ENCODE measurements at regions not wholly inside any gene's neighbourhood (a gene's known extent, or its start where the extent isn't known, plus 50 kb on each side); places are given as distances from the start of the nearest gene placed in this dataset.

DNA sequence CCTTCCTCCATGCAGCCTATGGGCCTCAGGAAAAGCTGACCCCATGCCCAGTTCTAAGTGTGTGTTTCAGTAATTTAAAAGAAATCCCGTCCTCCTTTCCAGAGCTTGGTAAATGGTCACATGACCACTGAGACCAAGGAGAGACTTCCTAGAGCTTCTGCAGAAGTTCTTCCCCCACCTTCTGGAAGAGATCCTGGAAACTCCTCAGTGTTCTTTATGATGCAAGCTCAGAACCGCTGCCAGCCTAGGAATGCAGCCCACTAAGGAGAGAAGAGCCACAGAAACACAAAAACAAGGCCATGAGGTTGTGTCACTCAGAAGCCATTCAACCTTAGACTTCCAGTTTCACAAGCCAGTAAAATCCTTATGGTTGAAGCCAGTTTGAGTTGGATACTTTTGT is 348.4 kb downstream of the TPBG start:
- DNase-seq (ENCODE audit: low read depth, low spot score) = no peak
- Mint-ChIP-seq H3K9me3 (peaks cover 14% of the 10 kb centered on the region), H3K27ac (ENCODE audit: unreplicated experiment) (no peak overlapping the region), H3K4me1 (no peaks in the 10 kb centered on the region), H3K27me3 (ENCODE audit: low read depth) (no peaks in the 10 kb centered on the region), H3K36me3 (ENCODE audit: low read depth) (peaks cover 7% of the 10 kb centered on the region), H3K4me3 (no peak overlapping the region)
- TF ChIP-seq, protein P1, sequence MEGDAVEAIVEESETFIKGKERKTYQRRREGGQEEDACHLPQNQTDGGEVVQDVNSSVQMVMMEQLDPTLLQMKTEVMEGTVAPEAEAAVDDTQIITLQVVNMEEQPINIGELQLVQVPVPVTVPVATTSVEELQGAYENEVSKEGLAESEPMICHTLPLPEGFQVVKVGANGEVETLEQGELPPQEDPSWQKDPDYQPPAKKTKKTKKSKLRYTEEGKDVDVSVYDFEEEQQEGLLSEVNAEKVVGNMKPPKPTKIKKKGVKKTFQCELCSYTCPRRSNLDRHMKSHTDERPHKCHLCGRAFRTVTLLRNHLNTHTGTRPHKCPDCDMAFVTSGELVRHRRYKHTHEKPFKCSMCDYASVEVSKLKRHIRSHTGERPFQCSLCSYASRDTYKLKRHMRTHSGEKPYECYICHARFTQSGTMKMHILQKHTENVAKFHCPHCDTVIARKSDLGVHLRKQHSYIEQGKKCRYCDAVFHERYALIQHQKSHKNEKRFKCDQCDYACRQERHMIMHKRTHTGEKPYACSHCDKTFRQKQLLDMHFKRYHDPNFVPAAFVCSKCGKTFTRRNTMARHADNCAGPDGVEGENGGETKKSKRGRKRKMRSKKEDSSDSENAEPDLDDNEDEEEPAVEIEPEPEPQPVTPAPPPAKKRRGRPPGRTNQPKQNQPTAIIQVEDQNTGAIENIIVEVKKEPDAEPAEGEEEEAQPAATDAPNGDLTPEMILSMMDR (conservative IDR thresholded peaks at IDR 0.05) = no peak

GRCh38 chr6:82712389-82712788 is 348.8 kb downstream of the TPBG start:
- Mint-ChIP-seq H3K4me1 (no peaks in the 10 kb centered on the region), H3K36me3 (ENCODE audit: low read depth) (peaks cover 7% of the 10 kb centered on the region), H3K27me3 (ENCODE audit: low read depth) (no peaks in the 10 kb centered on the region), H3K27ac (ENCODE audit: unreplicated experiment) (no peak overlapping the region), H3K4me3 (no peak overlapping the region), H3K9me3 (peaks cover 12% of the 10 kb centered on the region)
- TF ChIP-seq, protein P1 (conservative IDR thresholded peaks at IDR 0.05) = no peak
- DNase-seq (ENCODE audit: low read depth, low spot score) = no peak

DNA sequence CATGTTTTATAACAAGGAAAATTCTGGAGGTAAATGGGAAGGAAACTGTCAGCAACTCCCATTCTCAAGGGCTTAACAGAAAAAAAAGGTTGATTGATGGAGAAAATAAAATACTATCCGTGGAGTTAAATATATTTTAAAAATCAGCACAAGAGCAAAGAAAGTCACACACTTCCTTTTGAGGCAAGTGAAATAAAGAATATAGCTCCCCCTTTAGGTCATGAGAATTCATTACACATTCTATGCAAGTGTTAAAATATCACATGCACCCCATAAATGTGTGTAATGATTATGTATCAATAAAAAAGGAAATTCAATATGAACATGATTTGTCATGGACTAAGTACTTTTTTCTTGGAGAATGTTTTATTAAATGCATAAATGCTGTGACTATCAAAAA is 349.2 kb downstream of the TPBG start:
- no peak overlapping the region for H3K27ac Mint-ChIP-seq (ENCODE audit: unreplicated experiment)
- no peaks in the 10 kb centered on the region for H3K27me3 Mint-ChIP-seq (ENCODE audit: low read depth)
- TF ChIP-seq, protein P1 (conservative IDR thresholded peaks at IDR 0.05) = peak; percentile 61
- peaks cover 9% of the 10 kb centered on the region for H3K9me3 Mint-ChIP-seq
- peaks cover 7% of the 10 kb centered on the region for H3K36me3 Mint-ChIP-seq (ENCODE audit: low read depth)
- no peak overlapping the region for H3K4me3 Mint-ChIP-seq
- DNase-seq (ENCODE audit: low read depth, low spot score) = no peak
- H3K4me1 Mint-ChIP-seq = no peaks in the 10 kb centered on the region

GRCh38 chr6:82720992-82721391 is 344.6 kb downstream of the UBE3D start:
- Mint-ChIP-seq H3K4me3 (no peak overlapping the region), H3K9me3 (peaks cover 3% of the 10 kb centered on the region), H3K27ac (ENCODE audit: unreplicated experiment) (no peak overlapping the region), H3K36me3 (ENCODE audit: low read depth) (no peaks in the 10 kb centered on the region), H3K4me1 (peaks cover 9% of the 10 kb centered on the region), H3K27me3 (ENCODE audit: low read depth) (no peaks in the 10 kb centered on the region)
- no peak for DNase-seq (ENCODE audit: low read depth, low spot score)
- TF ChIP-seq, protein P1 (conservative IDR thresholded peaks at IDR 0.05) = no peak

DNA sequence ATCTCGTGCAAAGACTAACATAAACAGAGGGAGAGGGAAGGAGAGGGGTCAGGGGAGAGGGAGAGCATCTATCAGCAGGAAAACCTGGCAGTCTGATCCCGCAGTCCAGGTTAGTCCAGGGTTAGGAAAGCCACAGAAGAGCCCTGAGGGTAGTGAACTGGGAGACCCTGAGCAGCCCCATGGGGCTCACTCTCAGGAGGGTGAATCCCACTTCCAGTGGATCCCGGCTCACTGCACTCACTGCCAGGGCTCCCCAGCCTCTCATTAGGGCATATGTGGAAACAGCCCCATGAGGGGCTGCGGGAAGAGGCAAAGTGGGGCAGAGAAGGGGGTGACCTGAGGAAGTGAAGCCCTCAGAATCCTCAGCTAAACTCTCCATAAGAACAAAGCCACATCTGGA is 329.9 kb downstream of the UBE3D start:
- Mint-ChIP-seq H3K4me3 (no peak overlapping the region), H3K36me3 (ENCODE audit: low read depth) (no peaks in the 10 kb centered on the region), H3K9me3 (no peaks in the 10 kb centered on the region), H3K27ac (ENCODE audit: unreplicated experiment) (peak overlapping the region; percentile 28), H3K27me3 (ENCODE audit: low read depth) (no peaks in the 10 kb centered on the region), H3K4me1 (peaks cover 26% of the 10 kb centered on the region)
- DNase-seq (ENCODE audit: low read depth, low spot score) = no peak
- TF ChIP-seq, protein P1 (conservative IDR thresholded peaks at IDR 0.05) = no peak

GRCh38 chr6:82737965-82738364 is 327.7 kb downstream of the UBE3D start:
- no peaks in the 10 kb centered on the region for H3K27me3 Mint-ChIP-seq (ENCODE audit: low read depth)
- H3K9me3 Mint-ChIP-seq = no peaks in the 10 kb centered on the region
- TF ChIP-seq, protein P1 (conservative IDR thresholded peaks at IDR 0.05) = no peak
- H3K4me3 Mint-ChIP-seq = no peak overlapping the region
- H3K36me3 Mint-ChIP-seq (ENCODE audit: low read depth) = no peaks in the 10 kb centered on the region
- DNase-seq (ENCODE audit: low read depth, low spot score) = no peak
- H3K27ac Mint-ChIP-seq (ENCODE audit: unreplicated experiment) = no peak overlapping the region
- peaks cover 38% of the 10 kb centered on the region for H3K4me1 Mint-ChIP-seq

All from neural crest cell (in vitro differentiated cells).